Heart right ventricle (tissue), 16 donors: ENCODE measurements at regions not wholly inside any gene's neighbourhood (a gene's known extent, or its start where the extent isn't known, plus 50 kb on each side); places are given as distances from the start of the nearest gene placed in this dataset.

Experiments used
- ATAC-seq, 8 donors: fragments of 200-7000 bp; cut with Tn5 transposase; one replicate each; pipeline ENCODE4 v1.9.1; 2020; ENCODE audit warnings: mild to moderate bottlenecking in 8 of 8, moderate library complexity in 8 of 8, moderate number of reproducible peaks in 1 of 8
- DNase-seq, 2 donors: peaks; one replicate each; pipeline ENCODE4 v3.0.0-alpha.2; 2020
- H3K27ac ChIP-seq, 10 donors: fragments of 200-600 bp; sonication (generic) in 2 of 10; one replicate each; pipeline versions ENCODE4 v1.5.0 to v1.8.0; 2020 to 2022; ENCODE audit warnings: mild to moderate bottlenecking in 3 of 10
- H3K27me3 ChIP-seq, 7 donors: fragments of 200-600 bp; one replicate each; pipeline ENCODE4 v1.8.0; 2021 to 2022; ENCODE audit warnings: mild to moderate bottlenecking in 2 of 7
- H3K36me3 ChIP-seq, 9 donors: fragments of 200-600 bp; sonication (generic) in 1 of 9; one replicate each; pipeline versions ENCODE4 v1.5.0 to v1.8.0; 2020 to 2022; ENCODE audit warnings: mild to moderate bottlenecking in 2 of 9
- H3K4me1 ChIP-seq, 9 donors: fragments of 200-600 bp; sonication (generic) in 1 of 9; one replicate each; pipeline versions ENCODE4 v1.5.0 to v1.8.0; 2020 to 2022; ENCODE audit warnings: mild to moderate bottlenecking in 4 of 9
- H3K4me3 ChIP-seq, 10 donors: fragments of 200-600 bp; sonication (generic) in 2 of 10; one replicate each; pipeline versions ENCODE4 v1.5.0 to v1.8.0; 2020 to 2022; ENCODE audit warnings: mild to moderate bottlenecking in 7 of 10, moderate library complexity in 2 of 10
- H3K9me3 ChIP-seq, 11 donors: fragments of 200-600 bp in 10 of 11; sonication (generic) in 2 of 11; one replicate each; pipeline versions ENCODE4 v1.5.0 to v1.8.0; 2013 to 2022; ENCODE audit warnings: mild to moderate bottlenecking in 2 of 11, control low read depth in 1 of 11, moderate library complexity in 1 of 11
- WGBS, 2 donors: extraction: QIAGEN DNeasy Blood & Tissue Kit; methylation state at CpG; one replicate each; pipeline ENCODE4 v1.1.7; 2013; ENCODE audit warnings: inconsistent platforms in 1 of 2; 5-methylcytosine and 5-hydroxymethylcytosine counted together
- intact Hi-C, 10 donors: fragments of 100-400 bp; cut with DNase I; formaldehyde crosslinking; loops; one replicate each; pipeline versions ENCODE4 v1.11.1 to v1.14.2; 2022
- TF ChIP-seq, protein P1 (sequence below), 9 donors: fragments of 200-600 bp; sonication (generic) in 2 of 9; IDR thresholded peaks; one replicate each; pipeline versions ENCODE4 v1.5.0 to v1.8.0; 2021 to 2022; ENCODE audit warnings: antibody characterized with exemption in 9 of 9, mild to moderate bottlenecking in 5 of 9, moderate library complexity in 1 of 9
- donor health status: Arrhythmogenic right ventricular cardiomyopathy.
- donor health status: ischemic (EF 13 %, LVEDD 7.1; RV severe dilation, severe dysfunction).
- donor health status: healthy with polysubstance abuse.
- donor health status: DM: no; HTN: yes; CAD: no.
- donor health status: DM: no; HTN: no; CAD: no.
- donor health status: ischemic (EF 25% LVEDD 6.9; RV normal size, moderate dysfunction).
- donor health status: ischemic (EF 25% LVEDD 5.7; RV mildly dilated, moderate dysfunction).
- donor health status: healthy.
- donor health status: DM: yes; HTN: yes; CAD: no.
- donor health status: Ischemic cardiomyopathy.
- donor health status: ischemic (EF 35%, LVEDD 5.7; RV mildly dilated, moderate dysfunction).
- donor health status: nonischemic (EF 11% LVEDD 7.7; RV severe dilation, severe dysfunction).
- donor health status: DM: yes; HTN: yes; CAD: no.
- donor health status: PGD.
- donor health status: ischemic (EF 29% LVEDD 5.4; RV normal size, mild dysfunction).
- donor health status: nonischemic (EF 23%, LVEDD 6.1; RV moderate dilation, normal function).

GRCh38 chrX:87370865-87371264 lies 146.7 kb upstream of the KLHL4 start:
- Histone ChIP-seq H3K36me3 (no peaks in the 10 kb centered on the region), H3K27me3 (peaks cover 0 to 13% (median 0%) of the 10 kb centered on the region in 7 donors), H3K4me1 (no peaks in the 10 kb centered on the region), H3K9me3 (no peaks in the 10 kb centered on the region), H3K4me3 (no peak overlapping the region), H3K27ac (no peak overlapping the region)
- TF ChIP-seq, protein P1, sequence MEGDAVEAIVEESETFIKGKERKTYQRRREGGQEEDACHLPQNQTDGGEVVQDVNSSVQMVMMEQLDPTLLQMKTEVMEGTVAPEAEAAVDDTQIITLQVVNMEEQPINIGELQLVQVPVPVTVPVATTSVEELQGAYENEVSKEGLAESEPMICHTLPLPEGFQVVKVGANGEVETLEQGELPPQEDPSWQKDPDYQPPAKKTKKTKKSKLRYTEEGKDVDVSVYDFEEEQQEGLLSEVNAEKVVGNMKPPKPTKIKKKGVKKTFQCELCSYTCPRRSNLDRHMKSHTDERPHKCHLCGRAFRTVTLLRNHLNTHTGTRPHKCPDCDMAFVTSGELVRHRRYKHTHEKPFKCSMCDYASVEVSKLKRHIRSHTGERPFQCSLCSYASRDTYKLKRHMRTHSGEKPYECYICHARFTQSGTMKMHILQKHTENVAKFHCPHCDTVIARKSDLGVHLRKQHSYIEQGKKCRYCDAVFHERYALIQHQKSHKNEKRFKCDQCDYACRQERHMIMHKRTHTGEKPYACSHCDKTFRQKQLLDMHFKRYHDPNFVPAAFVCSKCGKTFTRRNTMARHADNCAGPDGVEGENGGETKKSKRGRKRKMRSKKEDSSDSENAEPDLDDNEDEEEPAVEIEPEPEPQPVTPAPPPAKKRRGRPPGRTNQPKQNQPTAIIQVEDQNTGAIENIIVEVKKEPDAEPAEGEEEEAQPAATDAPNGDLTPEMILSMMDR (IDR thresholded peaks at IDR 0.05) = no peak
- ATAC-seq (no peak), DNase-seq (no peak)
- WGBS, 2 donors = 86 to 95% methylated on average over 2 of the region's 2 CpGs
- intact Hi-C loops = no loop called here

- Histone ChIP-seq H3K9me3 (no peaks in the 10 kb centered on the region), H3K4me3 (no peak overlapping the region), H3K36me3 (no peaks in the 10 kb centered on the region), H3K27ac (no peak overlapping the region), H3K4me1 (no peaks in the 10 kb centered on the region), H3K27me3 (peaks cover 0 to 9% (median 0%) of the 10 kb centered on the region in 7 donors)
- ATAC-seq = no peak
- intact Hi-C loops = no loop called here
- TF ChIP-seq, protein P1 (IDR thresholded peaks at IDR 0.05) = no peak
- DNase-seq = no peak
Measured at GRCh38 chrX:87374324-87374723, 143.3 kb upstream of the KLHL4 start.

DNA sequence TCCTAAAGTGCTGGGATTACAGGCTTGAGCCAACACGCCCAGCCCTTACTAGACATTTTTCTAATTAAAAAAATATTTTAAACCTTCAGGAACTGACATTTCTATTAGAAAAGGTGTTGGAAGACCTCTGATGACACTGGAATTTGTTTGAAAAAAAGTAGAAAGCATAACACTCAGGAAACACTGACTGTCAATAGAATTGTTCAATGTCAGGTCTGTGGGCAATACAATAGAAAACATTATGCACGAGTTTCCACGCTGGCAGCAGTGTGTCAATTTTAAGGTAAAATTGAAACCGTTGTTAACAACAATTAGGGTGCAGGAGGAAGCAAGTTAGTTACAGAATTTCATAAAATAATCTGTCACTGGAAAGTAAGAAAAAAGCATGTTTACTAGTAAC lies 140.7 kb upstream of the KLHL4 start:
- H3K9me3 ChIP-seq = no peaks in the 10 kb centered on the region
- 83 to 94% methylated on average over 4 of the region's 4 CpGs for WGBS, 2 donors
- intact Hi-C loops = no loop called here
- H3K36me3 ChIP-seq = no peaks in the 10 kb centered on the region
- TF ChIP-seq, protein P1 (IDR thresholded peaks at IDR 0.05) = no peak
- H3K4me1 ChIP-seq = no peaks in the 10 kb centered on the region
- DNase-seq = no peak
- no peak overlapping the region for H3K27ac ChIP-seq
- no peak for ATAC-seq
- H3K27me3 ChIP-seq = no peaks in the 10 kb centered on the region
- no peak overlapping the region for H3K4me3 ChIP-seq

GRCh38 chrX:87388381-87388780 lies 129.2 kb upstream of the KLHL4 start:
- intact Hi-C loops = no loop called here
- DNase-seq (no peak), ATAC-seq (no peak)
- WGBS, 2 donors = 64 to 67% methylated on average over 1 of the region's 1 CpG
- TF ChIP-seq, protein P1 (IDR thresholded peaks at IDR 0.05) = no peak
- Histone ChIP-seq H3K4me1 (no peaks in the 10 kb centered on the region), H3K27me3 (peaks cover 0 to 2% (median 0%) of the 10 kb centered on the region in 7 donors), H3K4me3 (no peak overlapping the region), H3K9me3 (no peaks in the 10 kb centered on the region), H3K36me3 (no peaks in the 10 kb centered on the region), H3K27ac (no peak overlapping the region)

DNA sequence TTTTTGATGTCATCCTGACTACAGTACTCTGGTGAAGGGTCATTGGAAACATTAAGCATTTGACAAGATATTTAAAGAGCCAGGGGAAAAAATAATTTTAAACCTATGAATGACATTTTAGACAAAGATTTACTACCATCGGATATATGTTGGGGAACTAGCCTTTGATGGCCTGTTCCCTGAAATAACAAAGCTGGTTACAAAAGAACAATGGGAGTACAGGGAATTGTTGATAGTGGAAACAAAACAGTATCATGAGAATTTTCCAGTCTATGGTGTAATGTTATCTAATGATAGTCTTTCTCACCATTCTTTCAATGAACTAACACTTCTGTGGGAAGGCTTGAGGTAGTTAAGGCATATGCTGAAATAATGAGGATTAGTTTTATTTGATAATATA lies 125.9 kb upstream of the KLHL4 start:
- Histone ChIP-seq H3K9me3 (no peaks in the 10 kb centered on the region), H3K36me3 (no peaks in the 10 kb centered on the region)
- TF ChIP-seq, protein P1 (IDR thresholded peaks at IDR 0.05) = no peak

More for the DNA sequence above, 125.9 kb upstream of the KLHL4 start:
- no peak for ATAC-seq
- intact Hi-C loops = no loop called here
- Histone ChIP-seq H3K4me1 (no peaks in the 10 kb centered on the region), H3K27ac (no peak overlapping the region), H3K27me3 (peaks cover 0 to 3% (median 0%) of the 10 kb centered on the region in 7 donors), H3K4me3 (no peak overlapping the region)
- 35 to 41% methylated on average over 1 of the region's 1 CpG for WGBS, 2 donors
- no peak for DNase-seq
